Daoy (cell line): ENCODE measurements at regions not wholly inside any gene's neighbourhood (a gene's known extent, or its start where the extent isn't known, plus 50 kb on each side); places are given as distances from the start of the nearest gene placed in this dataset.

Source experiments
- DNase-seq: peaks from one replicate; pipeline ENCODE4 v3.0.0-alpha.2; 2015; ENCODE audit warnings: low read depth

DNA sequence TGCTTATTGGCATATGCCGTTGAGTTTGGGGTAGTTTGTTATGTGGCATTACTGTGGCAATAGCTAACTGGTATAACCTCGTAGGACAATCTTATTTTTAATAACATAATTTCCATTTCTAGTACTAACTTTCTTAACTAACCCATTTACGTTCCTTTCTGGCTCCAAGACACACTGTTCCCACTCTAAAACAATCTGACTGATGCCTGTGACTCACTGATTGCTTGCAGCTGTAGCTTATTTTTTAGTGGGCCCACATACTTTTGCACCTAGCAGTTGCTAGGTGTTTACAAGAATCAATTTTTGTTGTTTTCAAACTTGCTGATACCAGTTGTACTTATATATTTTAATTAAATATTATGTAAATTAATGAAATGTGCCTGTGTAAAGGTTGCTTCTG lies 52.2 kb downstream of the FAT3 start:
- peak; percentile 20 for DNase-seq

GRCh38 chr11:92277871-92278270 lies 53.3 kb downstream of the FAT3 start:
- DNase-seq = peak; percentile 14

- DNase-seq = no peak
Measured at GRCh38 chr11:92278791-92279433, 54.3 kb downstream of the FAT3 start.

- no peak for DNase-seq
Measured at GRCh38 chr11:92284107-92284506, 59.5 kb downstream of the FAT3 start.

DNA sequence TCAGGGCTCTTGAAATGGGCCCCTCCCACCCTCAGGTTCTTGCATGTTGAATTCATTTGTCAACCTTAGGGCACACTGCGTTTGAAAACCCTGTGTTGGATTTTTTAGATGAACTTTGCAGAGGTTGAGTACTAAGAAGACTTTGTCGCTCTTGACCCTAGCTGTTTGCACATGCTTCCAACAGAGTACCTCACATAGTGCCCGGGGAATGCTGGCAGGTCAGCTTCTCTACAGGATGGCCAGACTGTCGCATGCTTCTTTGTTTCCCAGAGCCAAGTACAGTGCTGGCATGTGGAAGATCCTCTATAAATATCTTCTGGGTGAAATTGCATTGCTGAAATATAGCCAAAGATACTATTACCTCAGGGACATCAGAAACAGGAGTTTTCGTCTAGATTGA lies 59.9 kb downstream of the FAT3 start:
- no peak for DNase-seq

GRCh38 chr11:92285776-92286175 lies 61.2 kb downstream of the FAT3 start:
- DNase-seq = no peak

GRCh38 chr11:92286709-92287108 lies 62.1 kb downstream of the FAT3 start:
- DNase-seq = no peak

- peak; percentile 26 for DNase-seq
Measured at GRCh38 chr11:92295175-92296137, 70.8 kb downstream of the FAT3 start.

DNA sequence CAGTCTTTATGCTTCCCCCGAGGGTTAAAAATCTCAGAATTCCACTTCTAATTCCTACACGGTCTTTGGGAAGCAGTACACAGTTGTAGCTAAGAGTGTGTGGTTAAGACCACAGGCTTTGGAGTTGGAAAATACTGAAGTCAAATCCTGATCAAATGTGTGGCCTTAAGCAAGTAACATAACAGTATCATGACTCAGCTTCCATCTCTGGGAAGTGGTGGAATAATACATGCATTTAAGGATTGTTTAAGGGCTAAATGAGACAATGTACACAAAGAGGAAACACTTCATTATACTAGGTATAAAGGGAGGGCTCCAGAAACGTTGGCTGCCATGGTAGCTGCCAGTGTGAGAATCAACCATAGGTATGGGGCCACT lies 71.5 kb downstream of the FAT3 start:
- peak; percentile 59 for DNase-seq

DNA sequence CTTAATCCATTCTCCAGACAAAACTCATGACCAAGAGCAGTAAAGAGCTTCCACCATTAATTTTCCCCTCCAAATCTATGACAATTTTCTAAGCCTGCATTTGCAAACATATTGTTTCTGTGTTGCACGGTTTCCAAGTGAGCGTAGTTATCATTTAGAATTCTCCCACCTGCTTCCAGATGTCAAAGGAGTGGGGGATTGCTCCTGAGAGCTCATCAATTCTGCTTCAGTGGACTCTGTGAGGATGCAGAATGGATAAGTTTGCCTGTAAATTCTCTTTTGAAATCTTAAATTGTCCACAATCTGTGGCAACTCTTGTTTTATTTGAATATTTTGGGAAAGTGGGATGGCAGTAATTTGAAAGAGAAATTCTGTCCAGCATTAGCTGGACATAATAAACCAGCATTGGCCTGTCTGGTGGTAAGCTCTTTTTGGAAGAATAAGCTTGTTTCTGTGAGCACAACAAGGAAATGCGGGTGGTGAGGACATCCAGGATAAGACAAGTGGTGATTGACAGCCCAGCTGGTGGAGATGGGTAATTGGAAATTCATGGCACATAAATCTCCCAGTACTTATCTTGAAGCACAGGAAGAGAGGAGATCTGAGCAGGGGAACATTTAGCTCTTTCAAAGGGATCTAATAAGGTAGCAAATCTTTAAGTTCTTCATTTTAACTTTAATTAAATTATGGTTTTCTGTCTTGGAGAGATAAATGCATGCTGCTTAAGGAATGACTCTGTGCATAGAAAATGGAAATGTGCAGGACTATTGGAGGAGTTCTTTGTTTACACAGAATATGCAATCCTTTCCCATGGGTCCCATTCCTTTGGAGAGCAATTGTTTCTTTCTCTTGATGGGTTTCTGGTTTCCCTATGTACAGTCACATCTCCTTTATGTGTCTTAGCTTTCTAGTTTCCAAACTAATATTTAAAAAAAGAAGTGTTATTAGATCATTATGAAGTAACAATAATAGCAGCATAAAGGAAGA lies 73.2 kb downstream of the FAT3 start:
- DNase-seq = no peak

DNA sequence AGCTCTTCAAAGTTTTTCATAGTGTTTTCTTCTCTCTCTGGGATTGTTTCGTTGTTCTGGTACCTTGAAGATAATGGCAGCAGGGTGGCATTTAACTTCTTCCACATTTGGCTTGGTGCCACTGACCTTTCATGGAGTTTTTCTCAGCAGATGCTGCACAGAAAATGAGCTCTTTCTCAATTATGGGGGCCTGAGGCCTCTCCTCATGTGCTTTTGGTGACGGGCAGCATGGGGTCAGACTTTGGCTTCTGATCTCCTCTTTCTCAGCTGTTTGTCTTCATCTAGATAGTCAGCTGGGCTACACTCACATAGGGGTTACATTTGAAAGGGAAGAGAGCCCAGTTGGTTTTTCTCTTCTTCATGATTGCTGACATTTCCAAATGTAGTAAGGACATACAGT lies 76.3 kb downstream of the FAT3 start:
- no peak for DNase-seq

DNA sequence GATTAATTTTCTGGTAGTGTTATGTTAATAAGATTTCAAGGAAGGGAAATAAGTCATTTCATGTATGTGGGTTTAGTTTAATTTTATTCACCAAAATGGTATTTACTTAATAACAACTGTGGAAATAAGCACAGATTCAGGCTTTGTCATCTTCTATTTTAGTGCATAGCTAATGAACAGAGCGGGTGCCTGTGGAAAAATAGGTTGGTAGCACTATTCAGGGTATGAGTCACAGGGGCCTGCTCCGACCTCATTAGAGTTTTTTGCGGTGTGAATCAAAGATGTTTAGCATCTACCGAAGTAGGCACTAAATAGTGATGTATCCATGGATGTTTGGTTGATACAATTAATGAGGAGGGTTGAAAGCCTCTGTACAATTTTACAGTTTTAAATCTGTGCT lies 78.2 kb downstream of the FAT3 start:
- peak; percentile 25 for DNase-seq

GRCh38 chr11:92304271-92304670 lies 79.7 kb downstream of the FAT3 start:
- no peak for DNase-seq

DNA sequence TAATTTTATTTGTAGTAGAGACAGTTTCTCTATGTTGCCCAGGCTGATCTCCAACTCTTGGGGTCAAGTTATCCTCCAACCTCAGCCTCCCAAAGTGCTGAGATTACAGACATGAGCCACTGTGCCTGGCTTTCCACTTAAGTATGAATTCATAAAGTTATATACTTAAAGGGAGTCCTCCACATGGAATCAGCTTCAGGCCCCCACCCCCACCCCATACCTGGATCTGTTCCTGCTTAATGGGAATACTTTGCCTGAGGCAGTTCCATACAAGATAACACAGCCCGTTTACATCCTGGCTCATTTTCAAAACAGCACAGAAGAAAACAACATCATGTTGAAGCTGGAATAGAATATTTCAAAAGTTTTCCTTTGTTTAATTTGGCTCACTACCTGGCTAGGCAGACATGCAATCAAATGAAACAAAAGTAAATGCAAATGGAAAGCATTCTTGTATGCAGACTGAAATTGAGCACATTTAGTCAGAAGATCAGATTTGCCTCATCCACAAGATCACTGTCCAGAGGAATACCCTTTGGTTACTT lies 82.4 kb downstream of the FAT3 start:
- no peak for DNase-seq

DNA sequence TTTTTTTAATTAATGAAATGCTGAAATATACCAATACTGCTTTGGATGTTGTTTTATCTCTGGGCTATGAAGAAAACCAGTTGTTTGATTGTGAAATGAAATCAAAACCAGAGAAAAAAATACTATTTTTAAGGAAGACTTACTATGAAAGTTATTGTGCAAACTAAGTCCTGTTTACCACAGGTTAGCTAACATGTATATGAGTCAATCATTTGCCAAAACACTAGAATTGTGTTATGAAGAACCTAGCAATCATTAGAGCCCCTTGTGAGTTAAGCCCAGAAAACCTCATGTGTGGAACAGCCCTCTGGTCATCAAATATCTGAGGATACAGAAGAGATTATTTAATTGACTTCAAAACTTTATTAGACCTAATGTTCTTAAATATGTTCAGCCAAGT lies 83.7 kb downstream of the FAT3 start:
- no peak for DNase-seq

DNA sequence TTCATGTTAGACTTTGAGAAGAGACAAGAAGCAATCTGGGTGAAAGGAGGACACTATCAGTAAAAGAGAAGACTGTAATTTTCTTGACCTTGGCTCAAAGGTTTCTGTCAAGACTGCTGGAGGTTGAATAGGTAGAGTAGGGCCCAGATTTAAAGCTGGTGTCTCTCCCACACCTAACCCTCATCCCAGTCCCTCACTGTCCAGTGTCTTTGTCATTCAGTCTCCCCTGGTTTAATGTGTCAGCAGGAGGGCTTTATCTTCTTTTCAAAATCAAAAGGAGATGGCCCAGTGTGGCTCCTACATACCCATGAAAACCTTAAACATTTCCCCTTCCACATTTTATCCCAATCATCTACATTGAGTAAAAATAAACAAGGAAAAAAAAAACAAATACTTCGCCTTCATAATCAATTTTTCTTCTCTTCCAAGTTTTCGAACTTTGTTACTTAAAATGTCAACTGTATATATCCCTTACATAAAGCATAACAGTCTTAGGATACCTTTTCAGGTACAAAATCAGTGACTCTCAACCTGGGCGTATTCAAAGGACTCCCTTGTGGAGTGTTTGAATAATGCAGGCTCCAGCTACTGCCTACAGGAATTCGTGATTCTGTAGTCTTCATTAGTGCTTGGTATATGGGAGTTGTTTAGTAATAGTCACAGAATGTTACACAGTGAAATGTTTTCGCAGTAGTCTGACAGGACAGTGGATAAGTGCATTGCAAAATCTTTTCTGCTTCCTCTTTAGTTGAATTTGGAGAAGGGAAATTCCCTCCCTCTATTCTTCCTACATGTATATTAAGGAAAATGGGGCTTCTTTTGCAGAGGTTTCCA lies 87.2 kb downstream of the FAT3 start:
- DNase-seq = no peak

DNA sequence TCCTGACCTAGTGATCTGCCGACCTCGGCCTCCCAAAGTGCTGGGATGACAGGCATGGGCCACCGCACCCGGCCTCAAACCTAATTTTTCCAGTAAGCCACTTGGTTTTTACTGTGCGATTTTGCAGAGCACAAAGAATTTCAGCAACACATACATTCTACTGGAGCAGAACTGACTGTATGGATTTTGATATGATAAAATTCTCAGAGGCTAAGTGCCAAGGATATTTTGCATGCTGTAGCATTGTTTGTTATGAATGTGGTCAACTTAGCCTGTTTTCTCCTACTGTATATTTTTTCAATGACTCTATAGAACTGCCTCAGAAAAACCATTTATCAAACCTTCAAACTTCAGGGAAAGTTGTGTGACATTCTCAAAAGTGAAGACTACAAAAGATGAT lies 89.2 kb downstream of the FAT3 start:
- no peak for DNase-seq

DNA sequence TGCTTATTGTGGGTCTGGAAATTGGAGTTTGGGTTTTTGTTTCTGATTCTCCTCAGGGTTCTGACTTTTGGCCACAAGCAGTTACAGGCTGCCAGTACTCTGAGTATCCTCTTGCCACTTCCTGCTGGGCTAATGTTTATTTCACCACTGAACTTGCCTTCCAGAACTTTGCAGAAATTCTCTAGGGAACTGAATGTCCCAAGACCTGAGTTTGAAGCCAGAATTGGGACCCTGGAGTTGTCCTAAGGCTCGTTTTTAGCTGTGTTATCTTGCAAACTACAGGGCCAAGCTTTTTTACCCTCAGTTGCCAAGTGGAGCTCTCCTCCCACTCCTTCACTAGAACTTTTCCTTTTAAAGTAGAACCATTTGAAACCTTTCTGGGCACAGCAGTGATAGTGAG lies 89.9 kb downstream of the FAT3 start:
- no peak for DNase-seq

DNA sequence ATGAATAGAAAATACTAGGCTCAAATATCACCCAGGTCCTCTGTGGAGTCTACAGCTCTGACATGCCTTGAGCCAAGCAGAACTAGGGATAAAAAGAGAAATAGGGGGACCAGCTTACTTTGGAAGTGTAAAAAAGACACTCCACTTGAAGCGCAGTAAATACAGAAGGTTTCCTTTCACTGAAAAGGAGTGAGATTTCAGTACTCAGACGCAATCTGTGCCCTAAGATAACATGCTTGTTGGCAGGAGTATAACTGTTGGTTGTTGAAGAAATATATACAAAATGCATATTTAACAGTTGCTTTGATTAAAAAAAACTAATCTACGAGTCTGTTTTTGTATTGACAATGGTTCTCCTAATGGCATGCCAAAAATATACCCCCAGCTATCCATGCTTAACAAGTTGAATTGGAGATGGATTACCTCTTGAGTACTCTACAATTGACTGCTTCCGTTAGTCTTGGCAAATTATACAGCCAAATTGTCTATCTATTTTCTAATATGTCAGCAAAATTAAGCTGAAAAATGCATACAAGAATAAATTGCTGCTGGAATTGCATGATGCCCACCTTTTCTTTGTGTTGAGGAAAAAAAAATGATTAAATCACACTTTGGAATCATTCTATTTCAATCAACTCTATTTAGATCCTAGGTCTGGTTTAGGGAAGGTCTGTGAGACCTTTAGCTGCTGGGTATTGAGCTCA lies 91.6 kb downstream of the FAT3 start:
- no peak for DNase-seq

DNA sequence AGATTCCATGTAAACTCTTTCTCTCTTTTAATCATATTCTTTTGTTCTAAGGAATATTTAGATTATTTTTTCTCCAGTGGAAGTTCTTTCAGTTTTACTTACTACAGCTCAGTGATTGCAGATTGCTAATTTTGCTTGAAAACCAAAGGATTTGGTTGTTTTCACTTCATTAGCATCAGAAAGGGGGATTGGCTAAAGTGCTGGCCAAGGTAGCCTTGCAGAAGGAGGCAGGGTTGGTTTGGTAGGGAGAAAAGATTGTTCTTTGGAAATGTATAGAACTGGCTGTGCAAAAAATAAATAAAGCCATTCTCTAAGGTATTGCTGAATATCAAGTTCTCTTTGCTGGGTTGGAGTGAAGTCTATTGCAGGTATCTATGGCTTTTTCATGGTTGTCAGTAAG lies 92.6 kb downstream of the FAT3 start:
- no peak for DNase-seq
